ENCODE measurements at regions not wholly inside any gene's neighbourhood (a gene's known extent, or its start where the extent isn't known, plus 50 kb on each side); places are given as distances from the start of the nearest gene placed in this dataset.

DNA sequence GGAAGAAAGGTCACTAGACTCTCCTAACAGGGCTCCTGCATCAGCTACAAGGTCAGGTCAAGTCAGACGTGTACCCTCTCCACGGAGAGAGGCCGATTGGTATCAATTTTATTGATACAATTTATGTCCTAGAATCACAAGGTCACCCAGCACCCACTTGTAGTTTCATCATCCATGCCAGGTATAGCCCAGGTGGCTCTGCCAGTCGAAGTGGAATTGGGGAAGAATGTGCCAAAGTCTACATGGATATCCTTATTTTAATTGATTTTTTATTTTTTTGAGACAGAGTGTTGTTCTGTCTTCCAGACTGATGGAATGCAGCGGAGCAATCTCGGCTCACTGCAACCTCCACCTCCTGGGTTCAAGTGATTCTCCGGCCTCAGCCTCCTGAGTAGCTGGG is 334.1 kb downstream of the SHANK2 start:
- no peak for DNase-seq (ENCODE audit: low spot score in 2 of 2)
- 70 to 80% methylated on average over 7 of the region's 7 CpGs for WGBS, 2 donors
- Histone ChIP-seq H3K27ac (no peak overlapping the region), H3K4me3 (no peak overlapping the region), H3K9me3 (peaks cover 0 to 47% (median 12%) of the 10 kb centered on the region in 4 donors), H3K36me3 (no peaks in the 10 kb centered on the region), H3K27me3 (no peaks in the 10 kb centered on the region), H3K4me1 (no peaks in the 10 kb centered on the region)
- TF ChIP-seq, protein P1, sequence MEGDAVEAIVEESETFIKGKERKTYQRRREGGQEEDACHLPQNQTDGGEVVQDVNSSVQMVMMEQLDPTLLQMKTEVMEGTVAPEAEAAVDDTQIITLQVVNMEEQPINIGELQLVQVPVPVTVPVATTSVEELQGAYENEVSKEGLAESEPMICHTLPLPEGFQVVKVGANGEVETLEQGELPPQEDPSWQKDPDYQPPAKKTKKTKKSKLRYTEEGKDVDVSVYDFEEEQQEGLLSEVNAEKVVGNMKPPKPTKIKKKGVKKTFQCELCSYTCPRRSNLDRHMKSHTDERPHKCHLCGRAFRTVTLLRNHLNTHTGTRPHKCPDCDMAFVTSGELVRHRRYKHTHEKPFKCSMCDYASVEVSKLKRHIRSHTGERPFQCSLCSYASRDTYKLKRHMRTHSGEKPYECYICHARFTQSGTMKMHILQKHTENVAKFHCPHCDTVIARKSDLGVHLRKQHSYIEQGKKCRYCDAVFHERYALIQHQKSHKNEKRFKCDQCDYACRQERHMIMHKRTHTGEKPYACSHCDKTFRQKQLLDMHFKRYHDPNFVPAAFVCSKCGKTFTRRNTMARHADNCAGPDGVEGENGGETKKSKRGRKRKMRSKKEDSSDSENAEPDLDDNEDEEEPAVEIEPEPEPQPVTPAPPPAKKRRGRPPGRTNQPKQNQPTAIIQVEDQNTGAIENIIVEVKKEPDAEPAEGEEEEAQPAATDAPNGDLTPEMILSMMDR (IDR thresholded peaks at IDR 0.05): no peak
- TF ChIP-seq EP300 (IDR thresholded peaks at IDR 0.05) (no peak), POLR2A (IDR thresholded peaks at IDR 0.05) (no peak)

DNA sequence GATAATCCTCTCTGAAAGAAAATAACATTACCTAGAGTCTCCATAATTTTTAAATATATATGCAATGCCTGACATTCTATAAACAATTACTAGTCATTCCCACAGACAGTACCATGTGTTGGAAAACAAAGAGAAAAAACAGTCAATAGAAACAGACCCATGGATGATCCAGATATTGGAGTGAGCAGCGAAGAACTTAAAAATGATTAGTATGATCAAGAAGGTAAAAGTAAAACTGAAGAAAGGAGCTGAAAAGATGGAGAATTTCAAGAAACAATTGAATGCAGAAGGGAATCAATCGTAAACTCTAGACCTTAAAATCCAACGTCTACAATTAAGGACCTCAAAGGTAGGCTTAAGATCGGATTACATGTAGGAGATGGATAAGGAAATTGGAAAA is 330.6 kb downstream of the SHANK2 start:
- TF ChIP-seq POLR2A (IDR thresholded peaks at IDR 0.05) (no peak), EP300 (IDR thresholded peaks at IDR 0.05) (no peak)
- TF ChIP-seq, protein P1 (IDR thresholded peaks at IDR 0.05): no peak
- peaks cover 0 to 65% (median 12%) of the 10 kb centered on the region in 4 donors for H3K9me3 ChIP-seq
- no peaks in the 10 kb centered on the region for H3K27me3 ChIP-seq
- no peak for DNase-seq (ENCODE audit: low spot score in 2 of 2)
- 92 to 93% methylated on average over 4 of the region's 4 CpGs for WGBS, 2 donors
- no peak overlapping the region for H3K4me3 ChIP-seq
- H3K27ac ChIP-seq: no peak overlapping the region
- H3K36me3 ChIP-seq: no peaks in the 10 kb centered on the region
- no peaks in the 10 kb centered on the region for H3K4me1 ChIP-seq

DNA sequence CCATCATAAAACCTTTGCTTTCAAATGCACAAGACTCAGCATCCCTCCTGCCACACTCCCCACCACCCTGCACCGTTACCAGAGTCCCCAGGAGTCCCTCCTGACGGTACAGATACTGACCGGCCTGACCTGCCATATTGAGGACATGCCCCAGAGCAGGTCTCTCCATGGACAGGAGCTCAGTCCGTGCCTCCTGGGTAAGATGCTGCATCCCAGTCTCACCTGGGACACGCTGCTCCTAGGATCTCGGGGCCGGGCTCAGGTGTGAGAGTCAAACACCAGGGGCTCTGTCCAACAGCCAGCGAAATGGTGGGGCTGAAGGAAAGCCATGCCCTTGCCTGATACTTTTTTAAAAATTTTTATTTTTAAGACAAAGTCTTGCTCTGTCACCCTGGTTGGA is 328.3 kb downstream of the SHANK2 start:
- DNase-seq (ENCODE audit: low spot score in 2 of 2): no peak
- H3K27me3 ChIP-seq: no peaks in the 10 kb centered on the region
- no peaks in the 10 kb centered on the region for H3K36me3 ChIP-seq
- 85 to 94% methylated on average over 8 of the region's 8 CpGs for WGBS, 2 donors
- TF ChIP-seq POLR2A (IDR thresholded peaks at IDR 0.05): no peak
- no peak for TF ChIP-seq EP300 (IDR thresholded peaks at IDR 0.05)
- TF ChIP-seq, protein P1 (IDR thresholded peaks at IDR 0.05): no peak
- H3K4me1 ChIP-seq: no peaks in the 10 kb centered on the region
- no peak overlapping the region for H3K27ac ChIP-seq
- peaks cover 0 to 62% (median 12%) of the 10 kb centered on the region in 4 donors for H3K9me3 ChIP-seq
- H3K4me3 ChIP-seq: no peak overlapping the region

DNA sequence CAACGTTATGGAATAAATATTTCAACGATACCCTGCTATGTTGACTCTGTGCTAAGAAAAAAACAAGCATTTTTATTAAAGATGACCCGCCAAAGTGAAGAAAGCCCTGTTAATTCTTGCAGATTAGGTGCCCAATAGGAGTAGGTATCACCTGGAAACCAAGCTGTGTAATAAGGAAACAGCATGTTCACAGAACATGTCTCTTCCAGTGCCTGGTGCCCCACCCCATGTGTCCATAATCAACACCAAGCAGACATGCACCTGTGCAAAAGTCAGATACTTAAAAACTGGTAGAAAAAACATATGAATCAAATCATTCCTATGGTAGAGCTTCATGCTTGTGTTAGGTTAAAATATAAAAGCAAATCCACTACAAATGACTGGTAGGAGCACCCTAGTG is 327.1 kb downstream of the SHANK2 start:
- Histone ChIP-seq H3K4me3 (no peak overlapping the region), H3K9me3 (peaks cover 0 to 59% (median 11%) of the 10 kb centered on the region in 4 donors), H3K27ac (no peak overlapping the region), H3K27me3 (no peaks in the 10 kb centered on the region), H3K4me1 (no peaks in the 10 kb centered on the region), H3K36me3 (no peaks in the 10 kb centered on the region)
- TF ChIP-seq POLR2A (IDR thresholded peaks at IDR 0.05): no peak
- TF ChIP-seq, protein P1 (IDR thresholded peaks at IDR 0.05): no peak
- TF ChIP-seq EP300 (IDR thresholded peaks at IDR 0.05): no peak
- no peak for DNase-seq (ENCODE audit: low spot score in 2 of 2)
- WGBS, 2 donors: 73 to 89% methylated on average over 3 of the region's 3 CpGs

DNA sequence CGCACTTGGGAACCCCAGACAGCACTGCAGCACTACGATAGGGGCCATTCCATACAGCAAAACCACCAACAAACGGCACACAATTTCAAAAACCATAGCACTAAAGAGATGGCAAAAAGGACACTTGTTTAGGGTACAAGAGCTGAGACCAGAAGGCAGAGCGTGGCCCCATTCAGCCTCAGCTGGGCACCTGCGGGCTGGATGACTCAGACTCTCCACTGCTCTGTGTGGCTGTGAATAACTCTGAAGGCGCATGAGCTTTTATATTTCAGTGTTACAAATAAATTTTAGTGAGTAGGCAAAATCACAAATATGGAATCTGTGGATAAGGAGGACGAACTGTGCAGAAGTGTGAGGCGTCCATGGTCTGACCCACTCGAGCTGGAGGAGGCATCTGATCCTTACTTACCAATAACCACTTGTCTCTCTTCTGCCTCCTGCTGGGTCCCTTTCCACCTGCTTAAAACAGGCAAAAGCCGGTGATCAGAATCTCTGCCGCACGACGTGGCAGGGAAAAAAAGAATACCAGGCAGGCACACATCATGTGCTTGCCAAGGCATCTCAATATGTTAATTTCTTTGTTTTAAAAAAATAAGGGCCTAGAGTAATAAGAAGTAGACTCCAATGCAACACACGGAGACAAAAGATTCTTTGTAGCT is 325.7 kb downstream of the SHANK2 start:
- no peak for DNase-seq (ENCODE audit: low spot score in 2 of 2)
- no peaks in the 10 kb centered on the region for H3K36me3 ChIP-seq
- H3K4me3 ChIP-seq: no peak overlapping the region
- H3K27ac ChIP-seq: no peak overlapping the region
- 69 to 75% methylated on average over 14 of the region's 14 CpGs for WGBS, 2 donors
- no peaks in the 10 kb centered on the region for H3K27me3 ChIP-seq
- no peaks in the 10 kb centered on the region for H3K4me1 ChIP-seq
- H3K9me3 ChIP-seq: peaks cover 0 to 46% (median 4%) of the 10 kb centered on the region in 4 donors
- TF ChIP-seq EP300 (IDR thresholded peaks at IDR 0.05) (no peak), POLR2A (IDR thresholded peaks at IDR 0.05) (no peak)
- TF ChIP-seq, protein P1 (IDR thresholded peaks at IDR 0.05): no peak
